ENCODE measurements at regions not wholly inside any gene's neighbourhood (a gene's known extent, or its start where the extent isn't known, plus 50 kb on each side); places are given as distances from the start of the nearest gene placed in this dataset.

- TF ChIP-seq CTCF (IDR thresholded peaks at IDR 0.05), result no peak
- TF ChIP-seq POLR2A (IDR thresholded peaks at IDR 0.05), result no peak
Observed at GRCh38 chr2:212936572-212936971, 214.8 kb downstream of the IKZF2 start.
